Testis (tissue), 2 donors: ENCODE measurements at regions not wholly inside any gene's neighbourhood (a gene's known extent, or its start where the extent isn't known, plus 50 kb on each side); places are given as distances from the start of the nearest gene placed in this dataset.

Experiments used
- DNase-seq: peaks from one replicate; pipeline ENCODE4 v3.0.0-alpha.2; 2019
- H3K27ac ChIP-seq, 2 donors: fragments of 200-600 bp; sonication (generic); one replicate each; pipeline ENCODE4 v1.5.1; 2019
- H3K27me3 ChIP-seq: fragments of 200-600 bp; sonication (generic); one replicate; pipeline ENCODE4 v1.5.1; 2019
- H3K36me3 ChIP-seq: fragments of 200-600 bp; sonication (generic); one replicate; pipeline ENCODE4 v1.5.1; 2017; ENCODE audit warnings: low read depth; ENCODE audit errors: missing control alignments
- H3K4me1 ChIP-seq: fragments of 200-600 bp; sonication (generic); one replicate; pipeline ENCODE4 v1.5.1; 2019
- H3K4me3 ChIP-seq, 2 donors: fragments of 200-600 bp; sonication (generic); one replicate each; pipeline ENCODE4 v1.5.1; 2017 to 2019
- H3K9me3 ChIP-seq: fragments of 200-600 bp; sonication (generic); one replicate; pipeline ENCODE4 v1.5.1; 2017
- POLR2A ChIP-seq: fragments of 450-650 bp; IDR thresholded peaks from one replicate; pipeline ENCODE4 v1.6.1; 2017; ENCODE audit warnings: antibody characterized with exemption, mild to moderate bottlenecking, moderate library complexity
- WGBS, 2 donors: methylation state at CpG; one replicate each; pipeline ENCODE4 v1.1.5; 2018; 5-methylcytosine and 5-hydroxymethylcytosine counted together
- intact Hi-C: fragments of 100-400 bp; cut with DNase I; formaldehyde crosslinking; loops from one replicate; pipeline ENCODE4 v1.15.1; 2023; ENCODE audit warnings: low total_unique reads
- TF ChIP-seq, protein P1 (sequence below), 3 experiments: fragments of 450-650 bp in 2 of 3; fragments of 200-600 bp in 1 of 3; sonication (generic) in 1 of 3; IDR thresholded peaks; one replicate each; pipeline ENCODE4 v1.5.1; 2016 to 2019; ENCODE audit warnings: antibody characterized with exemption in 3 of 3, mild to moderate bottlenecking in 2 of 3, moderate library complexity in 1 of 3

DNA sequence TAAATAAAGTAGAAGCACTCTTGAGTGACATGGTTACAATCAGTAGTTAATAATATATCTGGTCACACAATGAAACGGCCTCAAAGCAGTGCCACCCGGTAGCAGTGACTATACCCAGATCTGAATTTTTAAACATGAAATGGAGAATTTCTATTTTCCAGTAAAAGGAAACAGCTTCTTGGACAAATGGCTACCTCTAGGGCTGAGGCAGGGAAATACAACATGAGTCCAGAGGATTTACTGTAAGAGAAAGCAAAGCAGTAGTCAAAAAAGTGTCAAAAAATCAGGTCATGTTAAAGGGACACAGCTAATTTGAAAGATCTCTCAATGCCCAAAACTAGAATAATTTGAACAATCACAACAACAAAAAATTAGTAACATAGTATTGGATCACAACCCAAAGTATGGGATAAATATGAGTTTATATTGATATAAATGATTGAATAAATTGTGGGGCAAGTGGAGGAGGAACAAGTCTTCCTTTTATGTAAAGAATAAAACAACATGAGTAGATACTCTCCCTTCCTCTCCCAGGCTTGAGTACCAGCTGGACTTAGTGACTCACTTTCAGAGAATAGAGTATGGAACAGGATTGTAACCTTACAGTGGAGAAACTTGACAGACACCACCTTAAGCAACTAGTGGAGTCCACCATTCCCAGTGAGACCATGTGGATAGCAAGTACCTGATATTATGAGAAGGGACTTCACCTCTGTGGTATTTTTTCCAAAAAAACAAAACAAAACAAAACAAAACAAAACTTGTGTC, 180.8 kb downstream of the MBD2 start:
- TF ChIP-seq POLR2A = no peak
- TF ChIP-seq, protein P1, sequence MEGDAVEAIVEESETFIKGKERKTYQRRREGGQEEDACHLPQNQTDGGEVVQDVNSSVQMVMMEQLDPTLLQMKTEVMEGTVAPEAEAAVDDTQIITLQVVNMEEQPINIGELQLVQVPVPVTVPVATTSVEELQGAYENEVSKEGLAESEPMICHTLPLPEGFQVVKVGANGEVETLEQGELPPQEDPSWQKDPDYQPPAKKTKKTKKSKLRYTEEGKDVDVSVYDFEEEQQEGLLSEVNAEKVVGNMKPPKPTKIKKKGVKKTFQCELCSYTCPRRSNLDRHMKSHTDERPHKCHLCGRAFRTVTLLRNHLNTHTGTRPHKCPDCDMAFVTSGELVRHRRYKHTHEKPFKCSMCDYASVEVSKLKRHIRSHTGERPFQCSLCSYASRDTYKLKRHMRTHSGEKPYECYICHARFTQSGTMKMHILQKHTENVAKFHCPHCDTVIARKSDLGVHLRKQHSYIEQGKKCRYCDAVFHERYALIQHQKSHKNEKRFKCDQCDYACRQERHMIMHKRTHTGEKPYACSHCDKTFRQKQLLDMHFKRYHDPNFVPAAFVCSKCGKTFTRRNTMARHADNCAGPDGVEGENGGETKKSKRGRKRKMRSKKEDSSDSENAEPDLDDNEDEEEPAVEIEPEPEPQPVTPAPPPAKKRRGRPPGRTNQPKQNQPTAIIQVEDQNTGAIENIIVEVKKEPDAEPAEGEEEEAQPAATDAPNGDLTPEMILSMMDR (IDR thresholded peaks at IDR 0.05) = no peak
- Histone ChIP-seq H3K9me3 (no peaks in the 10 kb centered on the region), H3K27ac (no peak overlapping the region), H3K4me3 (no peak overlapping the region), H3K4me1 (no peaks in the 10 kb centered on the region), H3K36me3 (no peaks in the 10 kb centered on the region), H3K27me3 (no peaks in the 10 kb centered on the region)
- intact Hi-C loops = no loop called here
- 89 to 92% methylated on average over 2 of the region's 2 CpGs for WGBS, 2 donors
- DNase-seq = no peak

- intact Hi-C loops = no loop called here
- TF ChIP-seq, protein P1 (IDR thresholded peaks at IDR 0.05) = no peak
- TF ChIP-seq POLR2A = no peak
- DNase-seq = no peak
- no peak overlapping the region for H3K27ac ChIP-seq
- no peaks in the 10 kb centered on the region for H3K36me3 ChIP-seq
- H3K9me3 ChIP-seq = no peaks in the 10 kb centered on the region
- H3K4me1 ChIP-seq = no peaks in the 10 kb centered on the region
- H3K4me3 ChIP-seq = no peak overlapping the region
- H3K27me3 ChIP-seq = no peaks in the 10 kb centered on the region
Measured at GRCh38 chr18:54035927-54036326, 188.5 kb downstream of the MBD2 start.

- intact Hi-C loops = no loop called here
- no peak overlapping the region for H3K27ac ChIP-seq
- no peaks in the 10 kb centered on the region for H3K4me1 ChIP-seq
- no peak overlapping the region for H3K4me3 ChIP-seq
- no peaks in the 10 kb centered on the region for H3K27me3 ChIP-seq
- no peaks in the 10 kb centered on the region for H3K9me3 ChIP-seq
- no peaks in the 10 kb centered on the region for H3K36me3 ChIP-seq
- no peak for DNase-seq
- TF ChIP-seq, protein P1 (IDR thresholded peaks at IDR 0.05) = no peak
- TF ChIP-seq POLR2A = no peak
- 92 to 98% methylated on average over 3 of the region's 3 CpGs for WGBS, 2 donors
Measured at GRCh38 chr18:54033052-54033451, 191.4 kb downstream of the MBD2 start.

DNA sequence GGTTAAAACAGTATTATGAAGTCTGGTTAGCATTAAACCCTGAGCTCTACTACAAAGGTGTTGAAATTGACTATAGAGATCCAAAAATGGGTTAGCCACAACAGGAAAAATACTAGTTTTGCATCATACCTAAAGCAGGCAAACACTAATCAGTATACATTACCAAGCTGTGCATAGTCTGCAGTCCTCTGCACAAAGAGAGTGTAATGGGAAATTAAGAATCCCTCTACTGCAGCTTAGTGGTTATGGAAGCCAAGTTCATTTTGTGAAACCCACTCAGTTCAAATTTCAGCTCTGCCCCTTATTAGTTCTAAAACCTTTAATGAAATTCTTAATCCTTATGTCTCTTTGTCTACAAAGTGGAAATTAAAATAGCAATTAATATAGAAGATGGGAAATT, 192.1 kb downstream of the MBD2 start:
- Histone ChIP-seq H3K27ac (no peak overlapping the region), H3K4me1 (no peaks in the 10 kb centered on the region), H3K4me3 (no peak overlapping the region), H3K36me3 (no peaks in the 10 kb centered on the region), H3K27me3 (no peaks in the 10 kb centered on the region), H3K9me3 (no peaks in the 10 kb centered on the region)
- DNase-seq = no peak
- intact Hi-C loops = no loop called here
- TF ChIP-seq POLR2A = no peak
- TF ChIP-seq, protein P1 (IDR thresholded peaks at IDR 0.05) = no peak

- H3K4me1 ChIP-seq = no peaks in the 10 kb centered on the region
- intact Hi-C loops = no loop called here
- H3K9me3 ChIP-seq = no peaks in the 10 kb centered on the region
- no peak for TF ChIP-seq POLR2A
- TF ChIP-seq, protein P1 (IDR thresholded peaks at IDR 0.05) = no peak
- no peak overlapping the region for H3K4me3 ChIP-seq
- no peak overlapping the region for H3K27ac ChIP-seq
- no peaks in the 10 kb centered on the region for H3K36me3 ChIP-seq
- H3K27me3 ChIP-seq = no peaks in the 10 kb centered on the region
- DNase-seq = no peak
Measured at GRCh38 chr18:54031243-54031642, 193.2 kb downstream of the MBD2 start.
